KMS-11 (cell line): ENCODE measurements at regions not wholly inside any gene's neighbourhood (a gene's known extent, or its start where the extent isn't known, plus 50 kb on each side); places are given as distances from the start of the nearest gene placed in this dataset.

Source experiments
- H2AFZ ChIP-seq: fragments of 200-600 bp; sonication (generic); 2 replicates; pipeline ENCODE4 v1.6.1; 2016; ENCODE audit warnings: antibody characterized with exemption, mixed run types, low read depth
- H3K27ac ChIP-seq: fragments of 200-600 bp; sonication (generic); 2 replicates; pipeline ENCODE4 v1.6.1; 2016; ENCODE audit warnings: mild to moderate bottlenecking, mixed run types
- H3K27me3 ChIP-seq: fragments of 200-600 bp; sonication (generic); 2 replicates; pipeline ENCODE4 v1.6.1; 2017; ENCODE audit warnings: mild to moderate bottlenecking, low read depth, mixed run types, moderate library complexity; ENCODE audit not compliant: insufficient read depth
- H3K36me3 ChIP-seq: fragments of 200-600 bp; sonication (generic); 2 replicates; pipeline ENCODE4 v1.6.1; 2017; ENCODE audit warnings: mild to moderate bottlenecking, mixed run types; ENCODE audit not compliant: insufficient read depth
- H3K4me1 ChIP-seq: fragments of 200-600 bp; sonication (generic); 2 replicates; pipeline ENCODE4 v1.6.1; 2016; ENCODE audit warnings: mild to moderate bottlenecking, low read depth, mixed run types; ENCODE audit not compliant: poor library complexity, severe bottlenecking
- H3K4me2 ChIP-seq: fragments of 200-600 bp; sonication (generic); 2 replicates; pipeline ENCODE4 v1.7.0; 2016; ENCODE audit warnings: mild to moderate bottlenecking, mixed run types
- H3K4me3 ChIP-seq: fragments of 200-600 bp; sonication (generic); IDR thresholded peaks from 2 replicates; pipeline ENCODE4 v1.6.1; 2017; ENCODE audit warnings: low read depth, low read length, mixed read lengths; ENCODE audit not compliant: insufficient read depth
- H3K79me2 ChIP-seq: fragments of 200-600 bp; sonication (generic); 2 replicates; pipeline ENCODE4 v1.6.1; 2016; ENCODE audit warnings: low read depth, mixed run types; ENCODE audit not compliant: insufficient read depth
- H3K9ac ChIP-seq: fragments of 200-600 bp; sonication (generic); 2 replicates; pipeline ENCODE4 v1.6.1; 2016; ENCODE audit warnings: mild to moderate bottlenecking, mixed run types
- H4K20me1 ChIP-seq: fragments of 200-600 bp; sonication (generic); 2 replicates; pipeline ENCODE4 v1.6.1; 2016; ENCODE audit warnings: mild to moderate bottlenecking, mixed run types; ENCODE audit not compliant: insufficient read depth
- CTCF ChIP-seq: fragments of 200-600 bp; sonication (generic); conservative IDR thresholded peaks from 2 replicates; pipeline ENCODE4 v1.6.1; 2017; ENCODE audit warnings: low read depth, mild to moderate bottlenecking, antibody characterized with exemption, low read length, moderate library complexity, mixed read lengths

GRCh38 chr13:47186471-47186870 is 289.6 kb upstream of the HTR2A start:
- Histone ChIP-seq H3K27ac (no peak overlapping the region), H3K27me3 (no peaks in the 10 kb centered on the region), H3K4me3 (no peak overlapping the region), H3K9ac (no peak overlapping the region), H2AFZ (no peak overlapping the region), H3K79me2 (no peaks in the 10 kb centered on the region), H3K4me2 (no peak overlapping the region), H4K20me1 (no peaks in the 10 kb centered on the region), H3K4me1 (no peaks in the 10 kb centered on the region), H3K36me3 (no peaks in the 10 kb centered on the region)
- no peak for TF ChIP-seq CTCF

GRCh38 chr13:47184321-47184720 is 287.5 kb upstream of the HTR2A start:
- Histone ChIP-seq H3K36me3 (no peaks in the 10 kb centered on the region), H3K27ac (no peak overlapping the region), H3K27me3 (no peaks in the 10 kb centered on the region), H3K79me2 (no peaks in the 10 kb centered on the region), H3K4me3 (no peak overlapping the region), H4K20me1 (no peaks in the 10 kb centered on the region), H2AFZ (no peak overlapping the region), H3K4me1 (no peaks in the 10 kb centered on the region), H3K4me2 (no peak overlapping the region), H3K9ac (no peak overlapping the region)
- no peak for TF ChIP-seq CTCF

GRCh38 chr13:47179321-47179720 is 282.5 kb upstream of the HTR2A start:
- Histone ChIP-seq H4K20me1 (no peaks in the 10 kb centered on the region), H3K4me2 (no peak overlapping the region), H3K4me1 (no peaks in the 10 kb centered on the region), H2AFZ (no peak overlapping the region), H3K4me3 (no peak overlapping the region), H3K36me3 (no peaks in the 10 kb centered on the region), H3K27ac (no peak overlapping the region), H3K27me3 (no peaks in the 10 kb centered on the region), H3K9ac (no peak overlapping the region), H3K79me2 (no peaks in the 10 kb centered on the region)
- no peak for TF ChIP-seq CTCF

GRCh38 chr13:47178090-47178950 is 281.5 kb upstream of the HTR2A start:
- Histone ChIP-seq H2AFZ (no peak overlapping the region), H3K4me3 (no peak overlapping the region), H3K79me2 (no peaks in the 10 kb centered on the region), H3K9ac (no peak overlapping the region), H4K20me1 (no peaks in the 10 kb centered on the region), H3K36me3 (no peaks in the 10 kb centered on the region), H3K4me1 (no peaks in the 10 kb centered on the region), H3K27ac (no peak overlapping the region), H3K27me3 (no peaks in the 10 kb centered on the region), H3K4me2 (no peak overlapping the region)
- TF ChIP-seq CTCF = no peak
